T-helper 2 cell (primary cell): ENCODE measurements at regions not wholly inside any gene's neighbourhood (a gene's known extent, or its start where the extent isn't known, plus 50 kb on each side); places are given as distances from the start of the nearest gene placed in this dataset.
A peak's percentile ranks its signal among the peaks of the same experiment; 100 is the strongest.
"Not testable (repeated sequence)": the region's sequence is repeated elsewhere in the genome, so short reads cannot be mapped to it uniquely, and the experiment has no call there.

Experiments used
- DNase-seq, 5 experiments: peaks; one replicate each; pipeline versions ENCODE4 v3.0.0 to v3.0.0-alpha.2; 2012 to 2022

DNA sequence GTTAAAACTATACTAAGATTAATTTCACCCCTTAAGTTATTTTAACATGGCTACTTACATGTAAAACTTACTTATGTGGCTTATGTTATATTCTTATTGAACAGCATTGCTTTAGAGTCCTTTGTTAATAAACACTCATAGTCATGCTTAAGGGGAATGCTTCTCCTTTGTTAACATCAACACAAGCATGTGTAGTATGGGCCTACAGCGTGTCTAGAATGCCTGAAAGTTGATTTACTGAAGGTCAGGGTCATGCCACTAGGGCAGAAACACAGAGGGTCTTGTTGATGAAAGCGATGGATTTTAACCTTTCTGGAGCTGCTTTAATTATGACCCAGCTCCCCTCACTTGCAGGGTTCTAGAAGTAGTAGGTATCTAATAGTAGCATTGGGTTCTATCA is 159.8 kb upstream of the DLX2 start:
- DNase-seq: no peak

DNA sequence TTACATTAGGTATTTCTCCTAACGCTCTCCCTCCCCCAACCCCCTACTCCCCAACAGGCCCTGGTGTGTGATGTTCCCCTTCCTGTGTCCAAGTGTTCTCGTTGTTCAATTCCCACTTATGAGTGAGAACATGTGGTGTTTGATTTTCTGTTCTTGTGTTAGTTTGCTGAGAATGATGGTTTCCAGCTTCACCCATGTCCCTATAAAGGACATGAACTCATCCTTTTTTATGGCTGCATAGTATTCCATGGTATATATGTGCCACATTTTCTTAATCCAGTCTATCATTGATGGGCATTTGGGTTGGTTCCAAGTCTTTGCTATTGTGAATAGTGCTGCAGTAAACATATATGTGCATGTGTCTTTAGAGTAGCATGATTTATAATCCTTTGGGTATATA is 162.1 kb upstream of the DLX2 start:
- not testable (repeated sequence) for DNase-seq

DNA sequence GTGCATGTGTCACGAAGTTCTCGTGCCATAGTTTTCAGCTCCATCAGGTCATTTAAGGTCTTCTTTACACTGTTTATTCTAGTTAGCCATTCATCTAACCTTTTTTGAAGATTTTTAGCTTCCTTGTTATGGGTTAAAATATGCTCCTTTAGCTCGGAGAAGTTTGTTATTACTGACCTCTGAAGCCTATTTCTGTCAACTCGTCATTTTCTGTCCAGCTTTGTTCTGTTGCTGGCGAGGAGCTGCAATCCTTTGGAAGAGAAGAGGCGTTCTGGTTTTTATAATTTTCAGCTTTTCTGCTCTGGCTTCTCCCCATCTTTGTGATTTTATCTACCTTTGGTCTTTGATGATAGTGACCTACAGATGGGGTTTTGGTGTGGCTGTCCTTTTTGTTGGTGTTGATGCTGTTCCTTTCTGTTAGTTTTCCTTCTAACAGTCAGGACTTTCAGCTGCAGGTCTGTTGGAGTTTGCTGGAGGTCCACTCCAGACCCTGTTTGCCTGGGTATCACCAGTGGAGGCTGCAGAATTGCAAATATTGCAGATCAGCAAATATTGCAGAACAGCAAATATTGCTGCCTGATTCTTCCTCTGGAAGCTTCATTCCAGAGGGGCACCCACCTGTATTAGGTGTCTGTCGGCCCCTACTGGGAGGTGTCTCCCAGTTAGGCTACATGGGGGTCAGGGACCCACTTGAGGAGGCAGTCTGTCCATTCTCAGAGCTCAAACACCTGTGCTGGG is 157.7 kb upstream of the ITGA6 start:
- not testable (repeated sequence) for DNase-seq

DNA sequence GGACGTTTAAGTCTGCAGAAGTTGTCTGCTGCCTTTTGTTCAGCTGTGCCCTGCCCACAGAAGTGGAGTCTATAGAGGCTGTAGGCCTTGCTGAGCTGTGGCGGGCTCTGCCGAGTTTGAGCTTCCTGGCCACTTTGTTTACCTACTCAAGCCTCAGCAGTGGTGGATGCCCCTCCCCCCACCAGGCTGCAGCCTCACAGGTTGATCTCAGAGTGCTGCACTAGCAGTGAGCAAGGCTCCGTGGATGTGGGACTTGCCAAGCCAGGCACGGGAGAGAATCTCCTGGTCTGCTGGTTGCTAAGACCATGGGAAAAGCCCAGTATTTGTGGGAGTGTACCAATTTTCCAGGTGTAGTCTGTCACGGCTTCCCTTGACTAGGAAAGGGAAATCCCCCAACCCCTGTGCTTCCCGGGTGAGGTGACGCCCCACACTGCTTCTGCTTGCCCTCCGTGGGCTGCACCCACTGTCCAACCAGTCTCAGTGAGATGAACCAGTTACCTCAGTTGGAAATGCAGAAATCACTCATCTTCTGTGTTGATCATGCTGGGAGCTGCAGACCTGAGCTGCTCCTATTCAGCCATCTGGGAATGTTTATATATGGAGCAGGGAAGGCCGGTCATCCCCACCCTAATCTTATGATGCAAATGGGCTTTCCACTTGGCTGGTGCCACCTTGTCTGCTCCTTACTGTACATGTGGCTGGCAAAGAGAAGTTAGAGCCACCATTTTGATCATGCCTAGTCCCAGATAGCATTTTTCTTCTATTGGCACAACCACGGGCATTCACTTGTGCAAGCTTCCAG is 156.9 kb upstream of the ITGA6 start:
- DNase-seq: peak in 1 of 5 experiments; percentile 23

DNA sequence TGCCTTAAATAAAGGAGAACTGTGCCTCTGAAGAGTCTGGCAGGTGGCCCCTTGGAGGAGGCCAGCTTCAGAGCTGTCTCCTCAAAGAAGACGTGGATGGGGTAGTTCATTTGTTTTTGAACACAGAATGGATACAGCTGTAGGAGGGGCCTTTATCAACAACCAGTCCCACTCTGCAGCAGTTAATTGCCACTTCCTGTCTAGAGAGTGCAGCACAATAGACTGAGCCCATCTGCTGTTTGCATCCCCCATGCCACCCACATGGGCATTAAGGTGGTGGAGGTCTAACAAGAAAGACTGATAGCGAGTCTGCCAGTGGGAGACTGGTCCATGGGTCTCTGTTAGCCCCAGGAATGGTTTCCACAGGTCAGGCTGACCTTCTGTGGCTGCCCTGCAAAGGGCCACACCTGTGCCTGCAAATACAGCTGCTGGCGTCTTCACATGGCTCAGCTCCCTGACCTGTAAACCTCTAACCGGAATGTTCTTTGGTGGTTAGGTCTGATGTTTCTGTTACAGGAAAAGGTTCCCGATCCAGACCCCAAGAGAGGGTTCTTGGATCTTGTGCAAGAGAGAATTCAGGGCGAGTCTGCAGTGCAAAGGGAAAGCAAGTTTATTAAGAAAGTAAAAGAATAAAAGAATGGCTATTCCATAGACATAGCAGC is 153.3 kb upstream of the ITGA6 start:
- no peak for DNase-seq

DNA sequence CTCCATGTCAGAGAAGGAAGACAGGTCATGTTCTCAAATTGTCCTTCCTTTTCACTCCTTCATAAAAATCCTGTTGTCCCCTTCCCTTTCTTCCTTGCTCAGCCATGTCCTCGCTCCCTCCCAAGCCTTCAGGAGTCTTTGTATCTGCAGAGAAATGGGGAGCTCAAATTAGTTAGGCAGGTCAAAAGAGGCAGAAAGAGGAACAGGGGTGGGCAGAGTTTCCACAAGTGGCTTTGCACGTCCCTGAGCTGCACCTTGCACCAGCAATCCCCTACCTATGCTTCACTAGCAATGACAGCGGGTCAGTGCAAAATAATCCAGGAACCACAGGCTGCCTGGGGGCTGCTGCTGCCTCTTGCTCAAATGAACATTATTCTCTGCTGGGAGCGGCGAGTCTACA is 152.1 kb upstream of the ITGA6 start:
- DNase-seq: no peak

DNA sequence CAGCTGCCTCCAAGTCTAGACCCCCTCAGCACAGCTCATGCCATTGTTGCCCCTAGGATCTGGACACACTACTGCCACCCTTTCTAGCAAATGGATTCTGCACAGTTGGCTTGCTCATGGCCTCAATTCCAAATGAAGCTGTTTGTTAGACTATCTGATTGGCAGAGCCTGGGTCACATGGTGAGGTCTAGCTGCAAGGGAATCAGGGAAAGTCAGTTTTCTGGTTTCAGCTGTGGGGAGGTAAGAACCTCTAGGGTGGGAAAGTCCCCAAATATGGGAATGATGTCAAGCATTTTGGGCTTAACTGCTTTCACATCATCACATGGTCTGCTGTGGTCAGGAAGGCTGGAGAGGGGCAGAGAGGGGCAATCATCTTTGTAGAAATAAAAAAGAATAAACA is 150.4 kb upstream of the ITGA6 start:
- DNase-seq: no peak

DNA sequence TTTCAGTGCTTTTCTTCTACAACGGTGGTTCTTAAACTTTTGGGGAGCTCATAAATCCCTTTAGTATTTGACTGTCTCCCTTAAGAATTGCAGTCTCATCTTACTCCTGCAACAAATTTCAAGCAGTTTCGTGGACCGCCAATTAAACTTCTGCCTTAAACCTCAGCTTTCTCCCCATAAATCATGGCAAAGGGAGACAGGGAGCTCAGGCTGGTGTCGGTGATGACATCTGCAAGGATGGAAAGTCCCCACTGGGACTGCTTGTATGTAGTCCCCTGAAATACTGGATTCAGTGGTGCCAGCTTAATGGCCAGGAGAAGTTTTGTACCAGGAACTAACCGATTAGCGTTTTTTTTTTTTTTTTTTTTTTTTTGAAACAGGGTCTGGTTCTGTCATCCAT is 148.7 kb upstream of the ITGA6 start:
- no peak for DNase-seq

DNA sequence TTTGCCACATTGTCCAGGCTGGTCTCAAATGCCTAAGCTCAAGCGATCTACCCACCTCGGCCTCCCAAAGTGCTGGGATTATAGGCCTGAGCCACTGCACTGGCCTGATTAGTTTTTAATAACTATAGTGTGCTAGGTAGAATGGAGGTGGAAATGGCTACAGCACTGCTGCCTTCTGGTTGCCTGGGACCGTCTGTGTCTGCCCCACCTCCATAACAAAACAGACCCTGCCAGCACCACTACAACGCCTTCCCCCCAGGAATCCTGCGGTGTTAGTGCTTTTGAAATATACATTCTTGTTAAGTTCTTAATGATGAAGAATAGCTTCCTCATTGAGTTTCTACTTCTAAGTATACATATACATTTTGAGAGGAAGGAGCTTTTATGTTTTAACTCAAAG is 148.2 kb upstream of the ITGA6 start:
- DNase-seq: no peak

DNA sequence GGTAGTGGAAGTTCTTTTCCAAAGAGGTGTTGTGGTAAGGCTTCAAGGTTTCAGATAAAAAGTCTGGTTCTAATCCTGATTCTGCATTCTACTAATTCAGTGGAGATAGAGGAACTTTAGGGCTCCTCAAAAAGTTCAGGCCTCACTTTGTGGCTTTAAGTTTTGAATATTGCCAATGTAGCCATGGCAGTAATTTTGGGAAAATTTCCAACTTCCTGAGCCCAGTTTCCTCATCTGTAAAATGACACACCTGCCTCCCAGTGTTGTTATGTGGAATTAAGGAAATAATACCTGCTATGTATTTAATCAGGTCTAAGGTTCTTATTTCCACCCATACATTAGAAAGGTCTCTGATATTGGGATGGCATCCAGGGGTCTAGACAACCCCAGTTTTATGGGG is 147.6 kb upstream of the ITGA6 start:
- DNase-seq: no peak

DNA sequence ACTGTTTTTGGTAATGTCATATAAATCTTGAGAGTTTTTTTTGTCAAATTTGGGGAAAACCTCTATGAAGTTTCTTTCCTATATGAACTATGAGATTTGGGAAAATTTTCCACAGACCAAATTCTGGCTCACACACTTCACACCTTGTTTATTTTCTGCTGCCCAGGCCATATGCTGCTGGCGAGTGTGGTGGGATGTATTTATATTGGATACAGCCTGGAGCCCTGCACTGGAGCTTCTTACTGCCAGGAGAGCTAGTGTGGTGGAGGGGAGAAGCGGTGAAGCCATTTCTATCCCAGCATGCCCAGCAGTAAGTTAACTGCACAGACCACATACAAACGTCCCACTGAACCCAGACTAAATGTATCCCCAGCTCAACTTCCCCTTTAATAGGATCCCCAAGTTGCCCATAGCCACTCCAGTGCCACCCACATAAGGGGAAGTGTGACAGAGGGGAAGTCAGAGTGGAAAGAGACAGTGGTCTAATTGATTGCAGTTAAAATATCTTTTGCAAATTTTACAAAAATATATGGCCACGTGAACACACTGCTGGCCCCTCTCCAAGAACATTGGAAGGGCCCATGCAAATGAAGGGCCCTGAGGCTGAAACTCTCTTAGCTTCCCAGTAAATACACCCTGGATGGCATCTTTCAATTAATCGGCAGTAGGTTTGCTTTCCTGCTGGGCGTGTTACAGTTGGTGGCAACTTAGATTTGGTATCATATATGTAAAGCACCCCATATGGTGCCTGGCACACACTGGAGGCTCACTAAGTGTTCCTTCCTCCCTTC is 146.6 kb upstream of the ITGA6 start:
- DNase-seq: no peak

DNA sequence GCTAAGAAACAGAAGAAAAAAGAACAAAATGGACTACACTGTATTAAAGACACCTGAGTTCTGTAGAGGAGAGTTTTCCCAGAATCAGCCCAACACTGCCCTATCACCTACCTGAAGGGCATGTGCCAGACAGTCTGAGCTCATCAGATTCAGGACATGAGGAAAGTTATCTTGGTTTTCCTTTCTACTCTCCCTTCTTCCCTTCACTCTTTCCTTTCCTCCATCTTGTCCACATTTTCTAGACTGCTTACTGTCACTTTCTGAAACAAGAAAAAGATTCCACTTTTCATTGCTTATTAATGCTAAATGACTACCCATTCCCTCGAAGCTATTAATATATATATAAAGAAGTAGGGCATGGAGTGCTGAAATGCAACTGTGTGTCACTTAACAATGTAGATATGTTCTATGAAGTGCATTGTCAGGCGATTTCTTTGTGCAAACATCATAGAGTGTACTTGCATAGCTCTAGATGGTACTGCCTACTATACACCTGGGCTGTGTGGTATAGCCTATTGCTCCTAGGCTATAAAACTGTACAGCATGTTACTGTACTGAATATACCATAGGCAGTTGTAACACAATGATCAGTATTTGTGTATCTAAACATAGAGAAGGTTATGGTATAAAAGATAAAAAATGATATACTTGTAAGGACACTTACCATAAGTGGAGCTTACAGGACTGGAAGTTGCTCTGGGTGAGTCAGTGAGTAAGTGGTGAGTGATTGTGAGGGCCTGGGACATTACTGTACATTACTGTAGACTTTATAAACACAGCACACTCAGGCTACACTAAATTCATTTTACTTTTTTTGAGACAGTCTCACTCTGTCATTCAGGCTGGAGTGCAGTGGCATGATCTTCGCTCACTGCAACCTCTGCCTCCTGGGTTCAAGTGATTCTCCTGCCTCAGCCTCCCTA is 145.5 kb upstream of the ITGA6 start:
- no peak for DNase-seq

DNA sequence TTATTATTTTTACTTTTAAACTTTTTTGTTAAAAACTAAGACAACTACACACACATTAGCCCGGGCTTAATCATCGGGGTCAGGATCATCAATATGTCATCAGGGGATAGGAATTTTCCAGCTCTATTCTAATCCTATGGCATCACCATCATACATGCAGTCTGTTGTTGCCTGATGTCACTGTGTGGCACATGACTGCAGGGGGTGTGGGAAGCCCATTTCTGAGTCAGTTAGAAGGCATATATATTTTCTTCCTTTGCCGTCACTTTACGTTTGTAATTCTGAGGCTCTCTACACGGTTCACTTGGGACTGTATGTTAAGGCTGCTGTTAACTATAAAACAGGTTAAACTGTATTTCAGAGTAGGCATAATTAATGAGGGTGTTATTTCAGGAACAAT is 144.4 kb upstream of the ITGA6 start:
- no peak for DNase-seq

DNA sequence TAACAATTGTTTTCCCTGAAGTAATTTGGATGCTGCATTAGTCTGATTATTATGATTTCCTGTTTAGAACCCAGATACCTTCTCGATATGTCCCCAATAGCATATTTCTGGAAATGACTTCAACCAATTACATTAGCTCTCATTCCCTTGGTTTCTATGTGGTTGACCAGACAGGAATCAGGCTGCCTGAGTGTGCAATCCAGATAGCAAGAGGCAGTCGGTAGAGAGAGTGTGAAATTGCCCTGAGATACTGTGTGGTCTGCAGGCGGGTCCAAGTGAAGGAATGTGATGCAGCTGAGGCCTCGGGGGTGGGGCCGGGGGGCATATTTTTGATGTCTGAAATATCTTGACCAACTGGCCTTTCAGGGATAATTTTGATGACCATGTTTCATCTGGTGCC is 143.9 kb upstream of the ITGA6 start:
- no peak for DNase-seq

DNA sequence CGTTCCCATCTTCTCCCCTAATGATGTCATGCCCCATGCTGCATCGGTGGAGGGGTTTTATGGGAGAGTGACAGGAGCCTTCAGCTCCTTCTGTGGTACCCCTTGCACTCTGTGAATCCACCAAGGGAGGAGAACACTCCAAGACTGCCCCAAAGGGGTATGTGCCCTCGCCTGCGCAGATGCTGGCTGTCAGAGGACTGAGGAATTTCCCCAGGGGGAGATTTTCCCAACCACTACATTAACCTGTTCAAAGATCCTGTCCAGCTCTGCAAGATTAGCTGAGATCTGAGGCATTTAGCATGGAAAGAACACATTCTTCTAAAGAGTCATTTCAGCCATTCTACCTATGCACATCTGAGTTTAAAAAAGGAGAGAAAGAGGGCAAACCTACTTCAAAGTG is 143.2 kb upstream of the ITGA6 start:
- DNase-seq: no peak

DNA sequence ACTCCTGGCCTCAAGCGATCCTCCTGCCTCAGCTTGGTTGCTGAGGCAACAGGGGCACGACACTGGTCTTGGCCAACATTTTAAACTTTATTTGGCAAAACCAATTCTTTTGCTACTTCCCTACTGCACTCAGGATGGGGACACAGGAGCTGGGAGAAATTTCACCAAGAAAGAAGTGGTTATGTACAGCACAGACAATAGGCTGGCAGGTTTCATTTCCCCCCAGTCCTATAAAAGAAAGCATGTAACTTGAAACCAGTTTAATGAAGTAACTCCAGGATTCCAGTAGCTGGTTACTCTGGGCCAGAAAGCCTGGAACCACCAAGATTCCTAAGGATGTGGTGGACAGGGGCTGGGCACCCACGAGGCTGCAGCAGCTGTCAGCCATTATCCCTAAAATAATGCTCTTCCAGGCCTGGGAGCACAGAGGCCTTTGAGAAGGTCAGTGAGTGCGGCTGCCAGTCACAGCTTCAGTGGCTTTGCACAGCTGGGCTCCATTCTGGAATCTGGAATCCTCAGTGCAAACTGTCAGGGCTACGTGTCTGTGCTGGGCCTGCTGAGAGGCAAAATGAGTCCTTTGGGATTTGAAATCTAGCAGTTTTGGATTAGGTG is 142.3 kb upstream of the ITGA6 start:
- no peak for DNase-seq

DNA sequence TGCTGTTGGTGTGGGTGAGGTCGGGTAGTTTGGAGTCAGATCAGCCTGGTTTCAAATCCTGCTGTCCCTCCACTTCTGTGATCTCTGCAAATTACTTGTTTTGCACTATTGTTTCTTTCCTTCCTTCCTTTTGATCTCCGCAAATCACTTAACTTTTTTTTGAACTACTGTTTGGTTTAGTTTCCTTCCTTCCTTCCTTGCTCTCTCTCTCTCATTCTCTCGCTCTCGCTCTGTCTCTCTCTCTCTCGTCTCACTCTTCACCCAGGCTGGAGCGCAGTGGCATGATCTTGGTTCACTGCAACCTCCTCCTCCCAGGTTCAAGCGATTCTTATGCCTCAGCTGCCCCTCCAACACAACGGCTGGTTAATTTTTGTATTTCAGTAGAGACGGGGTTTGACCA is 141.6 kb upstream of the ITGA6 start:
- no peak for DNase-seq

DNA sequence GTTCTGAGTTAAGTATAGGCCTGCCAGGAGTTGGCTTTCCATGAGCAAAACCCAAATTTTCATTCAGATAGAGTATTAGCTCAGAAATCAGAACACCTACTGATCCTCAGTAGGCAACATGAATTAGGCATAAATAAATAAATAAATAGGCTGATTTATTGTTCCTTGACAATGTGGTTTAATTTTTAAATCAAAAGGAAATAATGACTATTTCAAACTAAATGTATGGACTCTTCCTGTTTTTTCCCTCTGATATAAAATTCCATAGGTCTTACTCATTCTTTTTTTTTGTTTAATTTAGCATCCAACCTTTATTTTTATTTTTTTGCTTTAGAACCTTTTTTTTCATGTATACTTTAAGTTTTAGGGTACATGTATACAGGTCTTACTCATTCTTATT is 140.2 kb upstream of the ITGA6 start:
- DNase-seq: no peak

DNA sequence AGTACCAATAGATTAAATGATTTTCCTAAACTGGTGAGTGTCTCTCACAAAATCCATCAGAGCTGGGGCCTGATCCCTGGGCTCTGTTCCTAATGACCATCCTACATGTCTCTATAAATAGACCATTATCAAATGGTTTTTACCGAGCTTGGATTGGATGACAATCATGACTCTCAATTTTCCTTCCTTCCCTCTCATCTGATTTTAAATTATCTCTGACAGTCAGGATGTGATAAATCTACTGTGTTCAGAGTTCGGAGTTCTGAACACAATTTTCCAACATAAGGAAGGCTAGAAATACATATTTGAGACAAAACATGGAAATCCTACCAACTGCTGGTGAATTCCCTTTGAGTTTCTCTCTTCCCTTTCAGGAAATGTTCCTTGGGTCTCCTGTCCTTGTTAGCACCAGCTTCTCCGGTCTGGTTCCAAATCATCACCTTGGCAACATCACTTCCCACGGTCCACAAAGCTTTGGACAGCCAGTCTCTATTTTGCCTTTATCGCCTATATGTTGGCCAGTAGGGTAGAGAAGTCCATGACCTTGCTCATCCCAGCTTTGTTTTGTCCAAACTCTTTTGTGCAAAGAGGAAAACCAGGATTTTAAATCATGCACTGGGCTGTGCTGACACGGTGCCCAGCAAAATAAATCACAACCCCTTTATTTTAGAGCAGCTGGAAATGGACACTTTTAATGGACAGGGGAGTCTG is 139.6 kb upstream of the ITGA6 start:
- no peak for DNase-seq

DNA sequence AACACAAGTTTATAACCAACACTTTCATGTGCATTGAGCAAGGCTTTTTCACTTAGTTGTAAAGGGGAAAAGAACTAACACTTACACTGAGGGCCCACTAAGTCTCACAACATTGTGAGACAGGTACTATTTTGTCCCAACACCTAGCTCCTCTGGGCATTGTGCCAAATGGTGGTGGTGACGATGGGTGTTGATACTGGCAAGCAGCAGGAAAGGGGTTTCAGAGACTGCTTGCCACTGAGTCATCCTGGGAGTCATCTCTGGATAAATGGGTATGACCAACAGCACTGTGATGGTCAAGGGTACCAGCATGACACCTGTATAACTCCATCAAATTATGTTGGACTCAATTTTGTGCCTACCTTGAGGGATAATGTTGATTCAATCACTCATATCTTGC is 138.8 kb upstream of the ITGA6 start:
- peak in 2 of 5 experiments; percentile 13 to 42 for DNase-seq

DNA sequence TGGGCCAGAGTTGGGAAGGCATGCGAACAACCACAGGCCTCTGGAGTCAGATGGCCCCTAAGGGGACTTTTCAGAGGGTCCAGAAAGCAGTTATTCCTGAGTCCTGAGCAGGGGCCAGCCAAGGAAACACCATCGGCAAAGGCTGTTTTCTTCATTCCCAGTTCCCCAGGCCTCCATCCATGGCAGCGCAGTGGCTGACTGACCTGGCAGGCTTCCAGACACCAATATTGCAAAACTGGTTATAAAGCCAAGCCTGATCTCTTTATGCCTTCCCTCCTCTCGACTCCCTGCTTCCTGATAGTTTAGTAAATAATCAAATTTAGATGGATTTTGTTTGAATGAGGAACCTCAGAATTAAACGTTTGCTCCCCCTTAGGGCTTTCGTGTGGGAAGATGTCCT is 133.4 kb upstream of the ITGA6 start:
- DNase-seq: no peak
